ENCODE measurements at regions not wholly inside any gene's neighbourhood (a gene's known extent, or its start where the extent isn't known, plus 50 kb on each side); places are given as distances from the start of the nearest gene placed in this dataset.

GRCh38 chr4:58732973-58733372, 1622.8 kb upstream of the IGFBP7 start:
- Histone ChIP-seq H3K9ac (ENCODE audit: insufficient read depth, low read depth, low read length) (no peak overlapping the region), H3K4me3 (replicated peaks in 1 of 3; ENCODE audit: insufficient read depth in 1 of 3, low read depth in 2 of 3, low read length in 3 of 3) (no peak overlapping the region), H3K27ac (ENCODE audit: extremely low read length, insufficient read depth, low read length) (no peak overlapping the region), H3K79me2 (ENCODE audit: insufficient read depth, low read length) (no peaks in the 10 kb centered on the region), H3K4me2 (ENCODE audit: low read depth, low read length) (no peak overlapping the region), H3K4me1 (ENCODE audit: insufficient read depth, low read length) (no peaks in the 10 kb centered on the region), H2AFZ (ENCODE audit: low read length) (no peak overlapping the region), H3K9me3 (ENCODE audit: low read length) (no peaks in the 10 kb centered on the region), H4K20me1 (ENCODE audit: insufficient read depth, low read length) (no peaks in the 10 kb centered on the region), H3K36me3 (replicated peaks in 1 of 2; ENCODE audit: control insufficient read depth in 1 of 2, insufficient read depth in 2 of 2, low read length in 2 of 2) (no peaks in the 10 kb centered on the region), H3K27me3 (ENCODE audit: control insufficient read depth in 1 of 2, insufficient read depth in 2 of 2, low read length in 2 of 2) (no peaks in the 10 kb centered on the region)
- WGBS (ENCODE audit: low lambda C conversion rate): 23% methylated on average over 2 of the region's 2 CpGs
- ATAC-seq: no peak
- POLR2A ChIA-PET: no interaction called here
- intact Hi-C loops (cut with micrococcal nuclease; ENCODE audit: unreplicated experiment) (no loop called here), in situ Hi-C loops (cut with HindIII; ENCODE audit: extremely low pct_ligation_motif_present, low pct_unique_long_range_greater_than_20kb) (no loop called here)
- no TSS peak for BruUV-seq (replicated peaks)
- CTCF ChIA-PET (ENCODE audit: low intra/inter-chr PET ratio, low total read pairs): no interaction called here
- DNase-seq (ENCODE audit: low spot score): no peak
- FAIRE-seq: no peak
- TF ChIP-seq ZNF562 (CRISPR knock-in tag; IDR thresholded peaks at IDR 0.05; ENCODE audit: borderline replicate concordance) (no peak), REPIN1 (CRISPR knock-in tag; IDR thresholded peaks at IDR 0.05; ENCODE audit: borderline replicate concordance, low read depth) (no peak), ZFP1 (CRISPR knock-in tag; IDR thresholded peaks at IDR 0.05) (no peak), ZIK1 (CRISPR knock-in tag; IDR thresholded peaks at IDR 0.05; ENCODE audit: borderline replicate concordance, low read depth) (no peak), ZNF646 (CRISPR knock-in tag; IDR thresholded peaks at IDR 0.05) (no peak), NFE2L2 (IDR thresholded peaks at IDR 0.05; ENCODE audit: low read length) (no peak), ZNF335 (CRISPR knock-in tag; IDR thresholded peaks at IDR 0.05) (no peak), ARID5B (CRISPR knock-in tag; IDR thresholded peaks at IDR 0.05) (no peak), SMAD1 (CRISPR knock-in tag; IDR thresholded peaks at IDR 0.05; ENCODE audit: borderline replicate concordance, low read depth) (no peak), ZNF605 (CRISPR knock-in tag; IDR thresholded peaks at IDR 0.05) (no peak), ZUFSP (CRISPR knock-in tag; IDR thresholded peaks at IDR 0.05; ENCODE audit: borderline replicate concordance) (no peak), STAT5B (CRISPR knock-in tag; IDR thresholded peaks at IDR 0.05) (no peak), ZNF430 (CRISPR knock-in tag; IDR thresholded peaks at IDR 0.05) (no peak), ATF7 (IDR thresholded peaks at IDR 0.05) (no peak), ATF7 (CRISPR knock-in tag; IDR thresholded peaks at IDR 0.05) (no peak)

Data from HepG2 (cell line).